ENCODE measurements at regions not wholly inside any gene's neighbourhood (a gene's known extent, or its start where the extent isn't known, plus 50 kb on each side); places are given as distances from the start of the nearest gene placed in this dataset.
A peak's percentile ranks its signal among the peaks of the same experiment; 100 is the strongest.

GRCh38 chr1:106659490-106660244 lies 396.8 kb upstream of the PRMT6 start:
- DNase-seq (ENCODE audit: low spot score) (no peak), ATAC-seq (no peak)
- intact Hi-C loops (cut with DNase I), result no loop called here

- ATAC-seq, result no peak
- intact Hi-C loops (cut with DNase I), result no loop called here
- no peak for DNase-seq (ENCODE audit: low spot score)
Observed at GRCh38 chr1:106675558-106675957, 380.9 kb upstream of the PRMT6 start.

- intact Hi-C loops (cut with DNase I), result no loop called here
- DNase-seq (ENCODE audit: low spot score) (no peak), ATAC-seq (peak; percentile 48)
Observed at GRCh38 chr1:106676021-106676420, 380.5 kb upstream of the PRMT6 start.

- no peak for DNase-seq (ENCODE audit: low spot score)
- no peak for ATAC-seq
- intact Hi-C loops (cut with DNase I), result no loop called here
Observed at GRCh38 chr1:106677181-106677580, 379.3 kb upstream of the PRMT6 start.

GRCh38 chr1:106677721-106678120 lies 378.8 kb upstream of the PRMT6 start:
- DNase-seq (ENCODE audit: low spot score), result no peak
- intact Hi-C loops (cut with DNase I), result no loop called here
- no peak for ATAC-seq

GRCh38 chr1:106678279-106679050 lies 378.0 kb upstream of the PRMT6 start:
- intact Hi-C loops (cut with DNase I), result no loop called here
- ATAC-seq (no peak), DNase-seq (ENCODE audit: low spot score) (no peak)

- no peak for DNase-seq (ENCODE audit: low spot score)
- ATAC-seq, result no peak
- intact Hi-C loops (cut with DNase I), result no loop called here
Observed at GRCh38 chr1:106680216-106680615, 376.3 kb upstream of the PRMT6 start.

GRCh38 chr1:106680776-106681344 lies 375.6 kb upstream of the PRMT6 start:
- no peak for ATAC-seq
- no peak for DNase-seq (ENCODE audit: low spot score)
- intact Hi-C loops (cut with DNase I), result no loop called here

GRCh38 chr1:106681939-106682522 lies 374.4 kb upstream of the PRMT6 start:
- ATAC-seq, result no peak
- DNase-seq (ENCODE audit: low spot score), result no peak
- intact Hi-C loops (cut with DNase I), result no loop called here

- no peak for DNase-seq (ENCODE audit: low spot score)
- intact Hi-C loops (cut with DNase I), result no loop called here
- no peak for ATAC-seq
Observed at GRCh38 chr1:106688446-106688845, 368.0 kb upstream of the PRMT6 start.

- intact Hi-C loops (cut with DNase I), result no loop called here
Observed at GRCh38 chr1:106698660-106699059, 357.8 kb upstream of the PRMT6 start.

GRCh38 chr1:106699433-106699832 lies 357.0 kb upstream of the PRMT6 start:
- DNase-seq (ENCODE audit: low spot score) (no peak), ATAC-seq (no peak)
- intact Hi-C loops (cut with DNase I), result no loop called here

More at GRCh38 chr1:106698660-106699059, 357.8 kb upstream of the PRMT6 start:
- ATAC-seq (no peak), DNase-seq (ENCODE audit: low spot score) (no peak)

GRCh38 chr1:106700211-106700610 lies 356.3 kb upstream of the PRMT6 start:
- DNase-seq (ENCODE audit: low spot score), result no peak
- no peak for ATAC-seq
- intact Hi-C loops (cut with DNase I), result no loop called here

- DNase-seq (ENCODE audit: low spot score), result no peak
- no peak for ATAC-seq
Observed at GRCh38 chr1:106705971-106706370, 350.5 kb upstream of the PRMT6 start.

GRCh38 chr1:106717591-106717990 lies 338.9 kb upstream of the PRMT6 start:
- DNase-seq (ENCODE audit: low spot score), result no peak
- intact Hi-C loops (cut with DNase I), result no loop called here
- no peak for ATAC-seq

More at GRCh38 chr1:106705971-106706370, 350.5 kb upstream of the PRMT6 start:
- intact Hi-C loops (cut with DNase I), result no loop called here

GRCh38 chr1:106721790-106722189 lies 334.7 kb upstream of the PRMT6 start:
- DNase-seq (ENCODE audit: low spot score) (no peak), ATAC-seq (no peak)
- intact Hi-C loops (cut with DNase I), result no loop called here

GRCh38 chr1:106722466-106722865 lies 334.0 kb upstream of the PRMT6 start:
- intact Hi-C loops (cut with DNase I), result no loop called here
- ATAC-seq (no peak), DNase-seq (ENCODE audit: low spot score) (no peak)

- intact Hi-C loops (cut with DNase I), result no loop called here
- DNase-seq (ENCODE audit: low spot score) (no peak), ATAC-seq (no peak)
Observed at GRCh38 chr1:106727171-106727570, 329.3 kb upstream of the PRMT6 start.

GRCh38 chr1:106746448-106747085 lies 309.9 kb upstream of the PRMT6 start:
- intact Hi-C loops (cut with DNase I), result no loop called here
- DNase-seq (ENCODE audit: low spot score) (no peak), ATAC-seq (no peak)
